ENCODE measurements at regions not wholly inside any gene's neighbourhood (a gene's known extent, or its start where the extent isn't known, plus 50 kb on each side); places are given as distances from the start of the nearest gene placed in this dataset.

GRCh38 chr1:102097451-102097850 is 100.7 kb upstream of the OLFM3 start:
- POLR2A ChIA-PET, result no interaction called here
- CTCF ChIA-PET, result interaction anchor here (1.2 kb wide), 1 partner anchor 10 kb away, joined by 3 read pairs; no protein-coding TSS in a partner anchor
- no peak for TF ChIP-seq CTCF (IDR thresholded peaks at IDR 0.05; ENCODE audit: control extremely low read depth, extremely low read depth, low read depth, missing control alignments)
- DNase-seq (ENCODE audit: extremely low spot score), result no peak

GRCh38 chr1:102096162-102096561 is 99.4 kb upstream of the OLFM3 start:
- ChIA-PET CTCF (interaction anchor here (0.7 to 1.1 kb wide), 2 partner anchors 10 to 27 kb away, joined by 3 to 5 read pairs; no protein-coding TSS in a partner anchor), POLR2A (no interaction called here)
- no peak for TF ChIP-seq CTCF (IDR thresholded peaks at IDR 0.05; ENCODE audit: control extremely low read depth, extremely low read depth, low read depth, missing control alignments)
- no peak for DNase-seq (ENCODE audit: extremely low spot score)

- POLR2A ChIA-PET, result no interaction called here
- no peak for DNase-seq (ENCODE audit: extremely low spot score)
- TF ChIP-seq CTCF (IDR thresholded peaks at IDR 0.05; ENCODE audit: control extremely low read depth, extremely low read depth, low read depth, missing control alignments), result no peak
- CTCF ChIA-PET, result interaction anchor here (1.2 to 3.0 kb wide), 4 partner anchors 10 to 15 kb away, joined by 4 to 14 read pairs (median 6); no protein-coding TSS in a partner anchor
These were observed 93.1 kb upstream of the OLFM3 start for GRCh38 chr1:102089791-102090190.

GRCh38 chr1:102085896-102086295 is 89.2 kb upstream of the OLFM3 start:
- no peak for TF ChIP-seq CTCF (IDR thresholded peaks at IDR 0.05; ENCODE audit: control extremely low read depth, extremely low read depth, low read depth, missing control alignments)
- DNase-seq (ENCODE audit: extremely low spot score), result no peak
- ChIA-PET CTCF (interaction anchor here (1.5 kb wide), 1 partner anchor 10 kb away, joined by 5 read pairs; no protein-coding TSS in a partner anchor), POLR2A (no interaction called here)

DNA sequence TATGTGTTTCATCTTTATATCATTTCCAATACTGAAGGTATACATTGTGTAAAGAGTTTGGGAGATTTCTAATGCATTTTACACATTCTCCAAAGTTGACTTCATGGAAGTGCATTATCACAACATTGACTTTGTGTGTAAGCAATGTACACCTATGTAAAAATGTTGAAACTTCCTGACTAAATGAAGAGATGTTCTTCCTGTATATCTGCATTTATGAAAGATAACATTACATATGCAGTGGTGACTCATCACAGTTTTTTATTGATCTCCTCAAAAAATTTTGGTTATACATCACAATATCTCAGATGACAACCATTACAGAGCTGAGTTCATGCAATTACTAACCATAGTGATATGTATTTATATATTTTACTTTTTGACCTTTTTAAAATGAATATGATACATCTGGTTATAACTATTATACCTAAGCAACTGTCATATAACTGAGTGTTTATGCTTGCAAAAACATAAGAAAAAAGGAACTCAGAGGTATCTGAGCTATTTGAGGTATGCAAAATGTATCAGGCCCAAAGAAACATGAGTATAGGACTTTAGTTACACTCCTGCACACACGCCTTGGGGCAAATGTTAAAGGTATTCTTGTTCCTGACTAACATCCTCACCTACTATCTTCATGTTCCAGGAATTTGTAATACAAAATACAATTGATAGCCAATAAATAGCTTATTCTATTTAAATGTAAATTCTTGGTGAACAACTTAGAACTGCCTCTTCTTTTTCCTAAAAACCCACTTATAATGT is 88.2 kb upstream of the OLFM3 start:
- CTCF ChIA-PET, result no interaction called here
- no peak for TF ChIP-seq CTCF (IDR thresholded peaks at IDR 0.05; ENCODE audit: control extremely low read depth, extremely low read depth, low read depth, missing control alignments)
- no peak for DNase-seq (ENCODE audit: extremely low spot score)
- POLR2A ChIA-PET, result interaction anchor here (0.6 kb wide), 1 partner anchor 512 kb away, joined by 3 read pairs; no protein-coding TSS in a partner anchor

- TF ChIP-seq CTCF (IDR thresholded peaks at IDR 0.05; ENCODE audit: control extremely low read depth, extremely low read depth, low read depth, missing control alignments), result no peak
- CTCF ChIA-PET, result no interaction called here
- DNase-seq (ENCODE audit: extremely low spot score), result no peak
- POLR2A ChIA-PET, result no interaction called here
These were observed 86.5 kb upstream of the OLFM3 start for GRCh38 chr1:102083192-102083591.

Measured in GM10248 (cell line).